HG02623 (cell line): ENCODE measurements at regions not wholly inside any gene's neighbourhood (a gene's known extent, or its start where the extent isn't known, plus 50 kb on each side); places are given as distances from the start of the nearest gene placed in this dataset.

Experiments used
- ATAC-seq: cut with Tn5 transposase; IDR thresholded peaks from one replicate; pipeline ENCODE4 v1.9.1; 2021; ENCODE audit warnings: moderate library complexity; ENCODE audit not compliant: unreplicated experiment

- no peak for ATAC-seq
Observed at GRCh38 chr4:32290102-32290501, 1569.9 kb downstream of the PCDH7 start.

DNA sequence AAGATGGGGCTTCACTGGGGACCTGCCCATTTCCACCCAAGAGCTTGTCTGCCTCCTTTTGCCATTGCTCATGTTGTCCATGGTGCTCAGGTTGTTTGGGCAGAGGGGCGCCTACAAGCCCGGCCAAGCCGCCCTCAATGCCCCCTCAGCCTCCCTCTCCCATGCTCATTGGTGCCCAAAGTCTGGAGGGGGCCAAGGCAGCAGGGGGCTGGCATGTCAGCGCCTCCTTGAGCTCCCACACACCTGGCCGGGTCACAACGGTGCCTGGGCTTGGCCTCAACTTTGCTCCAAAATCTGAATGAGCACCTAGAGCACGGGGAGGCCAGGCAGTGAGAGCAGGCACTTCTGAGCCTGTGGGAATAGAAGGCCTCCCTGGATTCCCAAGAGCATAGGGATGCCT, 1598.8 kb downstream of the PCDH7 start:
- ATAC-seq = no peak

- ATAC-seq = no peak
Observed at GRCh38 chr4:32321421-32321820, 1601.3 kb downstream of the PCDH7 start.

DNA sequence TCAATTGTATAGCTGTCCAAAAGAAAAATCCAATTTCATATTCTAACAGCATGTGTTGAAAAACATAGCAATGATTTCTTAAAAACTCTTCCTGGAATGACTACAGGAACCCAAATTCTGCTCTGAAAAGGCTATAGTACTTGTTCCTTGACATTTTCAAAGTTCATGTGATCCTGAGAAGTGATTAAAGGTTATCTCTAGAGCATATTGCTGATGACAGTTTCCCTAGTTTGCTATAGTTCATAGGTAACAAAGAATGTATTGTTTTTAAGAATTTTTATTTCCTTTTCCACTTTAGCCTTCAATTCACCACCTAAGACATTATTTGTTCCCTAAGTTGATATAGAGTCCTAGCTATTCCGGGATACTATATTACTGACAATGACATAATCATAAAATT, 1614.6 kb downstream of the PCDH7 start:
- ATAC-seq = no peak

GRCh38 chr4:32337403-32337802, 1617.2 kb downstream of the PCDH7 start:
- ATAC-seq = no peak

DNA sequence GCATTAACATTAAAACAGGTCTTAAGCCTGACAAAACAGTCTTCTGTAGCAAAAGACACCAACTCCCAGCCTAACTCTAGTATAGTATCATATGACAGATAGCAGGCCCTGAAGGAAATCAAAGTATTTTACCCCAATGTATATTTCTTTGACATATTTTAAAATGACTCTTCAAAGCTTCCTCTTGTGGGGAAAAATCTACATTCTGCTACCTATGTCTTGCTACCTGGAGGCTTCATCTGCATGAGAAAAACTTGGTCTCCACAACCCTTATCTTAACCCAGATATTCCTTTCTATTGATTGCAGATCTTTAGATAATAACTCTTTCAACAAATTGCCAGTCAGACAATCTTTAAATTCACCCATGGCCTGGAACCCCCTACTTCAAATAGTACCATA, 1620.4 kb downstream of the PCDH7 start:
- ATAC-seq = no peak

GRCh38 chr4:32341342-32341741, 1621.2 kb downstream of the PCDH7 start:
- no peak for ATAC-seq

- no peak for ATAC-seq
Observed at GRCh38 chr4:32342054-32342453, 1621.9 kb downstream of the PCDH7 start.

DNA sequence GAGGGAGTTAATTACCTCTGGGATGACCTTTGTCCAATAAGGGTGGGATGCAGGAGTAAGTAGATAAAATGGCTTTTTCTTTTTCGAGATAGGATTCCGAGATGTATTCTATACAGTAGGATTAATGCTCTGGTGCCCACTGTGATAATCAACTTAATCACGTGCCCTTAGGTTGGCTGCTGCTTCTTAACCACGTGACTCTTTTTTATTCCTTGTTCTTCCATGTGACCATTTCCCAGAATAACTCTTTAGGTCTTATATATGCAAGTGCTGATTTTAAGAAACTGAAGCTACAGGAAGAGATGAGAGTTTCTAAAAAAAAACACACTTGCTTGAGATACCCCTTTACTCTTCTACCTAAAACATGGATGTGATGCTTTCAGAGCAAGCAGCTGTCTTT, 1628.9 kb downstream of the PCDH7 start:
- ATAC-seq = no peak

DNA sequence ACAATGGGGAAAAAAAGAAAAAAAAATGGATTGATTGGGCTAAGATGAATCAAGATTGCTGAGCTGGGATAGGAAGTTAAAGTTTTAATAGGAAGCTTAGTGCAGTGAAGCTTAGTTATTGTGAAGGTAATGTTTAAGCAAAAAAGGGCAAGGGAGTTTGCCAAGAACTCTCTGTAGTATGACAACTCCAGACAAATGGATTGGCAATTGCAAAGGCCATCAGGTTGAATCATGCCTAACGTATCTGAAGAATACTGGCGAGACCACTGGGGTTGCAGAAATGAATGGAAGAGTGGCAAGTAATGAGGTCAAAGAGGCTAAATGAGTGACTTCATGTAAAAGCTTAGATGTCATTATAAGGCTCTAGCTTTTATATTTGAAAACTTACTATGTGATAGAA, 1654.0 kb downstream of the PCDH7 start:
- ATAC-seq = no peak

DNA sequence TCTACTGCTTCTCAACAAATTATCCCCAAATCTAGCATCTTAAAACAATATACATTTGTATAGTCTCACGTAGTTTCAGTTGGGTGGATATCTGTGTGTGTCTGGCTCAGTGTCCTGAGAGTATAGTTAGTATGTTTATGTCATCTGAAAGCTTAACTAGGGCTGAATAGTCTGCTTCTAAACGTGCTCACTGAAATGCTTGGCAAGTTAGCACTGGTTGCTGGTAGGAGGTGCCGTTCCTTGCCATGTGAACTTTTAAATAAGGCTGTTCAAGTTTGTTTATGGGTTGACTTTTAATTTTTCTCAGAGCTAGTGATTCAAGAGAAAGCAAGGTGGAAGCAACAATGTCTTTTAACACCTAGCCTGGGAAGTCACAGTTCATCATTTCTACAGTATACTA, 1673.6 kb downstream of the PCDH7 start:
- ATAC-seq = no peak

DNA sequence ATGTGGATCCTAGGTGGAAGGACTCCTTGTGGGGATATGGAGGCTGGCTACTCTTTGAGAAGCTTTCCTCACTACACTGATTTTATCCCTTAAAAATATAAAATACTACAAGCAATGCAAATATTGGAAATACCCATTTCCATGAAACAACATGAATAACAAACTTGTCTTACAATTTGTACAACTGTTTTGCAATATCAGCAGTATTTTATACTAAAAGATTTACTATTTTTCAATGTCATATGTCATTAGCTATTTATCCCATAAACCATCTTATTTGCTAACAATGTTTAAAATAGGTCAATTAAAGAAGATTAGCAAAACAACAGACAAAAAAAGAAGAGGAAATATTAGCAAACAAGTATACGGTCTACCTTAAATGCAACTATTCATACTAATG, 1674.1 kb downstream of the PCDH7 start:
- no peak for ATAC-seq

DNA sequence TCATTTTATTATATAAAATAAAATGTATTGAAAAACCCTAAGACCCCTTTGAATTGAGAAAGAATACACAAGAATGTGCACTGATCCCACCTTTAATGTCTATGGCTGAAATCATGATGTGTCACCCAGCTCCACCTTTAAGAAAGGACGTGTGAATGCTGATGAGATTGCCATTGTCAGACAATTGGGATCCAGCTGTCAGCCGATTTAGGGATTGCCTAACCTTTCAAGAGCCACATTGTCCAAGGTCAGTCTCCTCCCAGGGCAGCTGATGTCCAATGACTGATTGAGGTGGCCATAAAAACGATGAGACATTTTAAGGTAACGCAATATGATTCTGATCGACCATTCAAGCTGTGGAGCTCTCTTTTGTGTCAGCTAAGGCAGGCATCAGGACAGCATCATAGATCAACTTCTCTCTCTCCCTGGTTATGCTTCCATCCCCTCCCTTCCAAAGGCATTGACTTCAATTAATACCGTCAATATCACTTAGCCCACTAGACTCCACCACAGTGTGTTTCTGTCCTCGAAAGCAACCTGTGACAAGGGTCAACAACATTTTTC, 1676.4 kb downstream of the PCDH7 start:
- ATAC-seq = no peak

GRCh38 chr4:32400870-32401269, 1680.7 kb downstream of the PCDH7 start:
- no peak for ATAC-seq

DNA sequence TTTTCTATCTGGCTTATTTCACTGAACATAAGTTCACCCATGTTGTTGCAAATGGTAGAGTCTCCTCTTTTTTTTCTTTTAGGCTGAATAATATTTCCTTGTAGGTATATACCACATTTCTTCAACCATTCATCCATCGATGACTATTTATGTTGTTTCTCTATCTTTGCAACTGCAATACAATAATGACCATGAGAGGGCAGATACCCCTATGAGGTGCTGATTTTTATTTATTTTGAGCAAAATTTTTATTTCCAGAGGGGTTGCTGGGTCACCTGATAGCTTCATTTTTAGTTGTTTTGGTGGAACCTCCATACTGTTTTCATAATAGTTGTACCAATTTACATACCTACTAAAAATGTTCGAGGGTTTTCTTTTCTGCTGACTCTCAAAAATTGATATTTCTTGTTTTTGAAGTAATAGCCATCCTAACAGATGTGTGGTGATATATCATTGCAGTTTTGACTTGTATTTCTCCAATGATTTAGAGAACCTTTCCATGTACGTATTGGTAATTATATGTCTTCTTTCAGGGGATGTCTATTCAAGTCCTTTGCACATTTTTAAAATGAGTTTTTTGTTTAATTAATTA, 1697.0 kb downstream of the PCDH7 start:
- ATAC-seq = no peak

- no peak for ATAC-seq
Observed at GRCh38 chr4:32423267-32423666, 1703.1 kb downstream of the PCDH7 start.

- no peak for ATAC-seq
Observed at GRCh38 chr4:32425243-32425642, 1705.1 kb downstream of the PCDH7 start.

GRCh38 chr4:32427566-32427965, 1707.4 kb downstream of the PCDH7 start:
- no peak for ATAC-seq

DNA sequence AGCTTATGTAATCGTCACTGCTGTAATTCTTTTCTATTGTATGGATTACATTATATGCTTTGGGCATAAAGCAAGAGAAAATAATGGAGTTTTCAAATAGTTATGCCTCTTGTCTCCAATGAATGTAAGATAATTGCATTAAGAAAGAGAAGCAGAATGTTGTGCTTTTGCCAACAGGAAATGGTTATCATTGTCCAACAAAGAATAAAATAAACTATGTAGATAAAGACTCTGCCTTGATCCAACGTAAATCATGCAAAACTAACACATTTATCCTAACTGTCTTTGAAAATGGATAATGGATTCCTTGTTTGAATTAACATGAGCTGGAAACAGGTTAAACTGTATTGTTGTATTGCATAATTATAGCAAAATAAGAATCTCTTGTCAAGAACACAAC, 1709.0 kb downstream of the PCDH7 start:
- no peak for ATAC-seq

DNA sequence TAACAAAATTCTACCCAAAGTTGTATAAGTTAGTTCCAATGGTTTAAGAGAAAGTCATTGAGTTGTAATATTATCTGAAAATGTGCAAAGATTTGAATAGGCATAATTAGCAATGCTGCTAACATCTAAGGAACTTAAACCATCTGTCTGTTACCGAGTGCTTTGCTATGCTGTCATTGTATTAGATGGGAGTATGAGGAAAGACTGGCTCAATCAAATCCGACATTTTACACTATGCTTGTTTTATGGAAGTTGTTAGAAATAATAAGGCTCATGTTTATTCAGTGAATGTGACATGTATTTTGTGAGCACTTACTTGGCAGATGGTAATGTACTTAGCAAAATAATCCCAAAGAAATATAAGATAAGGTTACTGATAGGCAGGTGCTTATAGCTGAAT, 1715.1 kb downstream of the PCDH7 start:
- ATAC-seq = no peak

DNA sequence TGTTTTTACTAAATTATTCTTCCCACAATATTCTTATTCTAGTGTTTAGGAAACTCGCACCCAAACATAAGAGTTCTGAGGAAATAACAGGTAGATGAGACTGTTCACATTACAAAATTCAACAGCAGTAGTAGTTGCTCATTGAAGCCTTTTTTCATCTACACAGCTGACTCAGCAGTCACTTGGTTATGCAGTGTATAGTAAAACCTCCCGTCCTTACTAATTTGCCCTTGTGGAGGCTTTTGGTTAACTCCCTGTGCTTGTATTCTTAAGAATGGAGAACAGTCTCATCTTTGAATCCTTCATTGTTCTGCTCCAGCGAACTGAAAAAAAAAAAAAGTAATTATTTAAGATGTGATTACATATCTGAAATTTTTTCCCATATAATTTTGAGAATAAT, 1716.6 kb downstream of the PCDH7 start:
- ATAC-seq = no peak

- no peak for ATAC-seq
Observed at GRCh38 chr4:32440391-32440790, 1720.2 kb downstream of the PCDH7 start.

GRCh38 chr4:32454482-32454881, 1734.3 kb downstream of the PCDH7 start:
- no peak for ATAC-seq
